D721Med (cell line): ENCODE measurements at regions not wholly inside any gene's neighbourhood (a gene's known extent, or its start where the extent isn't known, plus 50 kb on each side); places are given as distances from the start of the nearest gene placed in this dataset.

Experiments
- DNase-seq: peaks from one replicate; pipeline ENCODE4 v3.0.0; 2011; ENCODE audit warnings: low spot score; ENCODE audit not compliant: insufficient read length
- FAIRE-seq: peaks from 2 replicates; lab custom pipeline; 2011; peaks lifted over from hg19 to GRCh38; lab: Jason Lieb, UNC
- TF ChIP-seq, protein P1 (sequence below): IDR thresholded peaks from 2 replicates; pipeline ENCODE4 v1.5.1; 2012; ENCODE audit warnings: mild to moderate bottlenecking, control low read depth; ENCODE audit not compliant: insufficient read depth; ENCODE audit errors: missing control alignments

DNA sequence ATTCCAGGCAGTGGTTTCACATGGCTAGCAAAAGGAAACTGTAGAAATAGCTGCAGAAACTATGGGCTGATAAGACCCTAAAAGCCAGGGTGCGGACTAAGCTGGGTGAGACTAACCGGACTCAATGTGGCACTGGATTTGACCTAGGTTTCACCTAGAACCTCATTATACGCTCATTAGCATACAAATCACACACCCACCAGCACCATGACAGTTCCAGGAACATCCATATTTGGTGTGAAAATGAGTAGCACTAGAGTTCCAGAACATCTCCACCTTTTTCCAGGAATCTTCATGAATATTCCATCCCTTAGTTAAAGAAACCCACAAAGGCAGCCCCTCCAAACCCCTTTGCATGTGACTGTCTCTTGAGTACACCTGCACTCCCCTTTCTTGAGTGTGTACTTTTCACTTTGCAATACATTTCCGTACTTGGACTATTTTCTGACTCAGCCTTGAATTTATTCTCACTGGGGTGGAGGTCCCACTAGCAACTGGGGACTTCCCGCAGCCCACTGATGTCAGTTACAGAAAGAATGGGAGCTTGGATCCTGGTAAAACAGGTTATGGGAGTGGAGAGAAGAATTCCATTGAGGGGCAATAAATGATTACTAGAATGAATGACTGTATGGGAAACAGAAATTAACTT is 58.0 kb upstream of the SPATA31C2 start:
- TF ChIP-seq, protein P1, sequence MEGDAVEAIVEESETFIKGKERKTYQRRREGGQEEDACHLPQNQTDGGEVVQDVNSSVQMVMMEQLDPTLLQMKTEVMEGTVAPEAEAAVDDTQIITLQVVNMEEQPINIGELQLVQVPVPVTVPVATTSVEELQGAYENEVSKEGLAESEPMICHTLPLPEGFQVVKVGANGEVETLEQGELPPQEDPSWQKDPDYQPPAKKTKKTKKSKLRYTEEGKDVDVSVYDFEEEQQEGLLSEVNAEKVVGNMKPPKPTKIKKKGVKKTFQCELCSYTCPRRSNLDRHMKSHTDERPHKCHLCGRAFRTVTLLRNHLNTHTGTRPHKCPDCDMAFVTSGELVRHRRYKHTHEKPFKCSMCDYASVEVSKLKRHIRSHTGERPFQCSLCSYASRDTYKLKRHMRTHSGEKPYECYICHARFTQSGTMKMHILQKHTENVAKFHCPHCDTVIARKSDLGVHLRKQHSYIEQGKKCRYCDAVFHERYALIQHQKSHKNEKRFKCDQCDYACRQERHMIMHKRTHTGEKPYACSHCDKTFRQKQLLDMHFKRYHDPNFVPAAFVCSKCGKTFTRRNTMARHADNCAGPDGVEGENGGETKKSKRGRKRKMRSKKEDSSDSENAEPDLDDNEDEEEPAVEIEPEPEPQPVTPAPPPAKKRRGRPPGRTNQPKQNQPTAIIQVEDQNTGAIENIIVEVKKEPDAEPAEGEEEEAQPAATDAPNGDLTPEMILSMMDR: no peak
- FAIRE-seq: no peak
- DNase-seq: no peak

- DNase-seq (no peak), FAIRE-seq (no peak)
- TF ChIP-seq, protein P1: no peak
Measured at GRCh38 chr9:88193766-88194165, 55.5 kb upstream of the SPATA31C2 start.

GRCh38 chr9:88191456-88191855 is 53.2 kb upstream of the SPATA31C2 start:
- no peak for FAIRE-seq
- TF ChIP-seq, protein P1: no peak
- no peak for DNase-seq

DNA sequence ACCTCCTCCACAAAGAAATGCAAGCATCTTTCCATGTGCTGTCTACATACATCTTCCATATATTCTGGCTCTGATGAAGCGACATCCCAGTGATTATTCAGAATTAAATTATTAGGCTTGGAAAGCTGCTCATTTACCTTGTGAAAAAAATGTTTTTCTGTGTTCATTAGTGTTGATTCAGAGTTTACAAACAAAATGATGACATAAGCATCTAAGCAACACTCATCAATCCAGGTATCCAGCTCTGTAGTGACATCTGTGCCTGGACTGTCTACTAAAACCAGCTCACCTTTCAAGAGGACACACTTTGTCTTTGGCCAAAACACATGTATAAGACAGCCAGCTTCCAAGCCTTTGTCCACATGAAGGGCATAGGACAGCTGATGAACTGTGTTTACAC is 51.1 kb upstream of the SPATA31C2 start:
- TF ChIP-seq, protein P1: no peak
- DNase-seq: no peak
- no peak for FAIRE-seq
